Panc1 (cell line): ENCODE measurements at regions not wholly inside any gene's neighbourhood (a gene's known extent, or its start where the extent isn't known, plus 50 kb on each side); places are given as distances from the start of the nearest gene placed in this dataset.

Experiments used
- ATAC-seq: fragments of 200-7000 bp; cut with Tn5 transposase; 2 replicates; pipeline ENCODE4 v1.9.1; 2020; ENCODE audit warnings: mild to moderate bottlenecking, moderate library complexity
- BruUV-seq: library from RNA; stranded (reverse); fragments of 400-500 nt; replicated peaks from 2 replicates; lab custom pipeline; 2021; lab: Mats Ljungman, UMichigan
- CTCF ChIA-PET: fragments of 300-600 bp; sonication (Branson Sonifier 250); formaldehyde crosslinking; loops from one replicate; lab custom pipeline; 2022; ENCODE audit warnings: antibody characterized with exemption; lab: Charles Lee
- POLR2A ChIA-PET: fragments of 300-600 bp; sonication (Branson Sonifier 250); formaldehyde crosslinking; loops from one replicate; lab custom pipeline; 2022; ENCODE audit warnings: antibody characterized with exemption; lab: Charles Lee
- DNase-seq: peaks from one replicate; pipeline ENCODE4 v3.0.0-alpha.2; 2010; ENCODE audit warnings: low read depth, low spot score
- H3K27ac ChIP-seq: 2 replicates; pipeline ENCODE4 v1.5.1; 2011; ENCODE audit warnings: mild to moderate bottlenecking, low read length, inconsistent platforms
- H3K27me3 ChIP-seq: fragments of 200-500 bp; sonication (Bioruptor generic); 2 replicates; pipeline ENCODE4 v1.6.0; 2014; ENCODE audit warnings: low read length, inconsistent platforms; ENCODE audit not compliant: control insufficient read depth, insufficient read depth
- H3K36me3 ChIP-seq: fragments of 200-500 bp; sonication (Bioruptor generic); 2 replicates; pipeline ENCODE4 v1.5.1; 2014; ENCODE audit warnings: inconsistent platforms, mild to moderate bottlenecking, low read length, moderate library complexity; ENCODE audit not compliant: control insufficient read depth, insufficient read depth
- H3K4me1 ChIP-seq: 2 replicates; pipeline ENCODE4 v1.5.1; 2011; ENCODE audit warnings: inconsistent platforms, mild to moderate bottlenecking, low read length, moderate library complexity; ENCODE audit not compliant: control insufficient read depth, insufficient read depth
- H3K4me3 ChIP-seq, 2 experiments: 2 replicates each; pipeline ENCODE4 v1.5.1; 2011 to 2012; ENCODE audit warnings: low read depth in 2 of 2, low read length in 2 of 2, mild to moderate bottlenecking in 2 of 2, inconsistent platforms in 1 of 2, moderate library complexity in 1 of 2
- H3K9me3 ChIP-seq: fragments of 200-500 bp; sonication (Bioruptor generic); 2 replicates; pipeline ENCODE4 v1.5.1; 2014; ENCODE audit warnings: low read depth, mild to moderate bottlenecking, inconsistent platforms, low read length, moderate library complexity; ENCODE audit not compliant: control insufficient read depth, insufficient read depth
- POLR2AphosphoS5 ChIP-seq: IDR thresholded peaks from 2 replicates; pipeline ENCODE4 v1.6.1; 2012; ENCODE audit warnings: mild to moderate bottlenecking, low read depth, low read length, moderate library complexity
- SIN3A ChIP-seq: IDR thresholded peaks from 2 replicates; pipeline ENCODE4 v1.6.1; 2012; ENCODE audit warnings: low read depth, mild to moderate bottlenecking, low read length, moderate library complexity, borderline replicate concordance; ENCODE audit not compliant: insufficient read depth
- TCF7L2 ChIP-seq: IDR thresholded peaks from 2 replicates; pipeline ENCODE4 v1.6.1; 2011; ENCODE audit warnings: mild to moderate bottlenecking, low read depth, low read length, inconsistent platforms
- in situ Hi-C: cut with HindIII; loops from 2 replicates; pipeline ENCODE4 v1.10.0; 2016; ENCODE audit warnings: low sequenced_read_pairs, low pct_unique_long_range_greater_than_20kb
- intact Hi-C: fragments of 100-400 bp; cut with micrococcal nuclease; formaldehyde crosslinking; loops from one replicate; pipeline ENCODE4 v1.10.0; 2022; ENCODE audit not compliant: unreplicated experiment
- TF ChIP-seq, protein P1 (sequence below): fragments of 450-650 bp; IDR thresholded peaks from 2 replicates; pipeline ENCODE4 v1.5.1; 2017; ENCODE audit warnings: mild to moderate bottlenecking
- TF ChIP-seq, protein P2 (sequence below), 2 experiments: IDR thresholded peaks; 2 replicates each; pipeline ENCODE4 v1.6.1; 2011 to 2012; ENCODE audit warnings: low read depth in 2 of 2, control low read depth in 1 of 2, low read length in 1 of 2, mild to moderate bottlenecking in 1 of 2, moderate library complexity in 1 of 2; ENCODE audit not compliant: insufficient read depth in 1 of 2

DNA sequence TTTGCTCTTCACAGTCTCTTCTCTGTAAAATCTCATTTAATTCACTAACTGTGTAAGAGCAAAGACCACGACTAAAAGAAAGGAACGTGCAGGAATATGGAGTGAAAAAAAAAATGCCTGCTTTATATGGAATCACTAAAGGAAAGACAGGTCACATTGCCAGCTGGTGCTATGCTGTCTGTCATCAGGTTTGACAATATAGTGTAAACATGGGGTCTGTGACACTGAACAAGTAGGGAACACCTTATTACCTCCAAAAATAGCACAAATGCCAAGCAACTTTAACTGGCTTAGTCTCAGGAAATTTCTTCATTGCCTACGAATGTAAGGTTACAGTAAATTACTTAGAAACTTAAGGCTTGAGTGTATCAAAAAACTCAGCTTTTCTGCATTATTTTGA lies 364.5 kb upstream of the LINC00305 start:
- BruUV-seq = no TSS peak
- Histone ChIP-seq H3K27me3 (no peaks in the 10 kb centered on the region), H3K36me3 (no peaks in the 10 kb centered on the region), H3K4me3 (no peak overlapping the region), H3K27ac (no peak overlapping the region), H3K9me3 (no peaks in the 10 kb centered on the region), H3K4me1 (no peaks in the 10 kb centered on the region)
- ChIA-PET POLR2A (no interaction called here), CTCF (no interaction called here)
- in situ Hi-C loops = no loop called here
- TF ChIP-seq, protein P1, sequence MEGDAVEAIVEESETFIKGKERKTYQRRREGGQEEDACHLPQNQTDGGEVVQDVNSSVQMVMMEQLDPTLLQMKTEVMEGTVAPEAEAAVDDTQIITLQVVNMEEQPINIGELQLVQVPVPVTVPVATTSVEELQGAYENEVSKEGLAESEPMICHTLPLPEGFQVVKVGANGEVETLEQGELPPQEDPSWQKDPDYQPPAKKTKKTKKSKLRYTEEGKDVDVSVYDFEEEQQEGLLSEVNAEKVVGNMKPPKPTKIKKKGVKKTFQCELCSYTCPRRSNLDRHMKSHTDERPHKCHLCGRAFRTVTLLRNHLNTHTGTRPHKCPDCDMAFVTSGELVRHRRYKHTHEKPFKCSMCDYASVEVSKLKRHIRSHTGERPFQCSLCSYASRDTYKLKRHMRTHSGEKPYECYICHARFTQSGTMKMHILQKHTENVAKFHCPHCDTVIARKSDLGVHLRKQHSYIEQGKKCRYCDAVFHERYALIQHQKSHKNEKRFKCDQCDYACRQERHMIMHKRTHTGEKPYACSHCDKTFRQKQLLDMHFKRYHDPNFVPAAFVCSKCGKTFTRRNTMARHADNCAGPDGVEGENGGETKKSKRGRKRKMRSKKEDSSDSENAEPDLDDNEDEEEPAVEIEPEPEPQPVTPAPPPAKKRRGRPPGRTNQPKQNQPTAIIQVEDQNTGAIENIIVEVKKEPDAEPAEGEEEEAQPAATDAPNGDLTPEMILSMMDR = no peak
- TF ChIP-seq POLR2AphosphoS5 = no peak
- TF ChIP-seq TCF7L2 = no peak
- no peak for TF ChIP-seq SIN3A
- TF ChIP-seq, protein P2, sequence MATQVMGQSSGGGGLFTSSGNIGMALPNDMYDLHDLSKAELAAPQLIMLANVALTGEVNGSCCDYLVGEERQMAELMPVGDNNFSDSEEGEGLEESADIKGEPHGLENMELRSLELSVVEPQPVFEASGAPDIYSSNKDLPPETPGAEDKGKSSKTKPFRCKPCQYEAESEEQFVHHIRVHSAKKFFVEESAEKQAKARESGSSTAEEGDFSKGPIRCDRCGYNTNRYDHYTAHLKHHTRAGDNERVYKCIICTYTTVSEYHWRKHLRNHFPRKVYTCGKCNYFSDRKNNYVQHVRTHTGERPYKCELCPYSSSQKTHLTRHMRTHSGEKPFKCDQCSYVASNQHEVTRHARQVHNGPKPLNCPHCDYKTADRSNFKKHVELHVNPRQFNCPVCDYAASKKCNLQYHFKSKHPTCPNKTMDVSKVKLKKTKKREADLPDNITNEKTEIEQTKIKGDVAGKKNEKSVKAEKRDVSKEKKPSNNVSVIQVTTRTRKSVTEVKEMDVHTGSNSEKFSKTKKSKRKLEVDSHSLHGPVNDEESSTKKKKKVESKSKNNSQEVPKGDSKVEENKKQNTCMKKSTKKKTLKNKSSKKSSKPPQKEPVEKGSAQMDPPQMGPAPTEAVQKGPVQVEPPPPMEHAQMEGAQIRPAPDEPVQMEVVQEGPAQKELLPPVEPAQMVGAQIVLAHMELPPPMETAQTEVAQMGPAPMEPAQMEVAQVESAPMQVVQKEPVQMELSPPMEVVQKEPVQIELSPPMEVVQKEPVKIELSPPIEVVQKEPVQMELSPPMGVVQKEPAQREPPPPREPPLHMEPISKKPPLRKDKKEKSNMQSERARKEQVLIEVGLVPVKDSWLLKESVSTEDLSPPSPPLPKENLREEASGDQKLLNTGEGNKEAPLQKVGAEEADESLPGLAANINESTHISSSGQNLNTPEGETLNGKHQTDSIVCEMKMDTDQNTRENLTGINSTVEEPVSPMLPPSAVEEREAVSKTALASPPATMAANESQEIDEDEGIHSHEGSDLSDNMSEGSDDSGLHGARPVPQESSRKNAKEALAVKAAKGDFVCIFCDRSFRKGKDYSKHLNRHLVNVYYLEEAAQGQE (IDR thresholded peaks at IDR 0.05; ENCODE audit: insufficient read depth in 1 of 2, low read depth in 2 of 2, low read length in 1 of 2) = no peak
- ATAC-seq (no peak), DNase-seq (no peak)
- intact Hi-C loops = no loop called here

DNA sequence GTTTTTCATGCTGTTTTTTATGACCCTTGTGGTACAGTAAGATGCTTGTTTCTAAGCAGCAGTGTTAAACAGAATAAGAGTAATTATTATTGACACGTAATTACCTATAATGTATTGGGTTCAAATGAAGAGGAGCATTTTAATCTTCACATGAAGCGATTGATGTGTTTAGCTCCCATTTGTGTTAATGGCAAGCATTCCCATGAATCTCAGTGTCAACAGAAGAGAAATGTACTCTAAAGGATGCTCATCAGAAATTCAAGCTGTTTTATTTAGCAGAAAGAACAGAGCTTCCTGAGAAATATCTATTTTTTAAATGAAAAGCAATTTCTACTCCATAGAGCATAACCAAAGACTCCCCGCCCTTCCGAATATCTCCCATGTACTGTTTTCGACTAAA lies 341.3 kb upstream of the LINC00305 start:
- BruUV-seq = no TSS peak
- ChIA-PET CTCF (no interaction called here), POLR2A (no interaction called here)

More for the DNA sequence above, 341.3 kb upstream of the LINC00305 start:
- Histone ChIP-seq H3K4me1 (no peaks in the 10 kb centered on the region), H3K9me3 (no peaks in the 10 kb centered on the region), H3K27ac (no peak overlapping the region), H3K27me3 (no peaks in the 10 kb centered on the region), H3K4me3 (no peak overlapping the region), H3K36me3 (no peaks in the 10 kb centered on the region)
- intact Hi-C loops (no loop called here), in situ Hi-C loops (no loop called here)
- TF ChIP-seq, protein P2 (IDR thresholded peaks at IDR 0.05; ENCODE audit: insufficient read depth in 1 of 2, low read depth in 2 of 2, low read length in 1 of 2) = no peak
- TF ChIP-seq, protein P1 = no peak
- TF ChIP-seq TCF7L2 (no peak), POLR2AphosphoS5 (no peak), SIN3A (no peak)
- ATAC-seq = no peak
- no peak for DNase-seq
